ENCODE measurements at regions not wholly inside any gene's neighbourhood (a gene's known extent, or its start where the extent isn't known, plus 50 kb on each side); places are given as distances from the start of the nearest gene placed in this dataset.

DNA sequence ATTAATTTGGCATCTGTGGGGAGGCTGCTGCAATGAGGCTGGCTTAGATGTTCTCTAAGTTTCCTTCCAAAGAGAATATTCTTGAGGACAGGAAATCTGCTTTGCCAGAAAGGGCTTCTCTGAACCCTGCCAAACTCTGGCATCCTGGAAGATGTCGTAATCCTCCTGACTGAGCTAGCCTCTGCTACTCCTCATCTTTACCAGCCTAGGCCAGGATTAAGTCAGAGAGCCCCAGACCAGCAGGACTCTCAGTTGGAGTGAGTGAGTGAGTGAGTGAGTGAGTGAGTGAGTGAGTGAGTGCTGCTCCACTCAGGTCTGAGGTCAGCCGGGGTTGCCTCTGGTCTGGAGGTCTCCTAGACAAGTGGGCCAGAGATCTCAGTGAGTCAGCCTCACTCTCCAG, 104.9 kb upstream of the SOD3 start:
- Histone ChIP-seq H2BK12ac (ENCODE audit: low read length) (no peak overlapping the region), H4K8ac (ENCODE audit: low read depth, low read length) (no peak overlapping the region), H3K4me1 (ENCODE audit: control insufficient read depth in 1 of 2, insufficient read depth in 2 of 2, low read length in 2 of 2) (peaks cover 0 to 7% of the 10 kb centered on the region in 2 experiments), H3K9ac (ENCODE audit: low read length) (no peak overlapping the region), H2BK120ac (ENCODE audit: insufficient read depth, low read length, poor library complexity) (no peak overlapping the region), H3K36me3 (ENCODE audit: control insufficient read depth in 1 of 2, insufficient read depth in 2 of 2, low read length in 2 of 2) (no peaks in the 10 kb centered on the region), H3K4ac (ENCODE audit: low read depth, low read length) (no peak overlapping the region), H3K27ac (ENCODE audit: low read depth, low read length) (no peak overlapping the region), H3K79me1 (ENCODE audit: low read length) (no peaks in the 10 kb centered on the region), H4K12ac (ENCODE audit: low read depth, low read length) (no peak overlapping the region), H3K27me3 (ENCODE audit: insufficient read depth, low read length) (no peaks in the 10 kb centered on the region), H3K14ac (ENCODE audit: low read length) (no peak overlapping the region), H3K9me3 (ENCODE audit: insufficient read depth, low read depth, low read length) (no peaks in the 10 kb centered on the region), H2AFZ (ENCODE audit: insufficient read depth, low read length, poor library complexity) (no peak overlapping the region), H2AK5ac (ENCODE audit: low read length) (no peak overlapping the region), H3K79me2 (ENCODE audit: control insufficient read depth, insufficient read depth, low read length, poor library complexity) (no peaks in the 10 kb centered on the region), H3K4me3 (ENCODE audit: low read depth, low read length) (no peak overlapping the region), H2BK5ac (ENCODE audit: low read depth, low read length, poor library complexity) (no peak overlapping the region), H4K91ac (ENCODE audit: low read depth, low read length) (no peak overlapping the region), H3K4me2 (ENCODE audit: low read length) (no peak overlapping the region), H3K23ac (ENCODE audit: low read length) (no peak overlapping the region), H3K18ac (ENCODE audit: low read length) (no peak overlapping the region)
- no CpG with 5 or more reads among the region's 2 CpGs for WGBS (ENCODE audit: extremely low coverage, insufficient coverage, insufficient read length)
- DNase-seq, result no peak

- Histone ChIP-seq H3K79me2 (ENCODE audit: control insufficient read depth, insufficient read depth, low read length, poor library complexity) (no peaks in the 10 kb centered on the region), H3K4me1 (ENCODE audit: control insufficient read depth in 1 of 2, insufficient read depth in 2 of 2, low read length in 2 of 2) (no peaks in the 10 kb centered on the region), H3K23ac (ENCODE audit: low read length) (no peak overlapping the region), H4K8ac (ENCODE audit: low read depth, low read length) (no peak overlapping the region), H3K36me3 (ENCODE audit: control insufficient read depth in 1 of 2, insufficient read depth in 2 of 2, low read length in 2 of 2) (no peaks in the 10 kb centered on the region), H2BK120ac (ENCODE audit: insufficient read depth, low read length, poor library complexity) (no peak overlapping the region), H3K4me2 (ENCODE audit: low read length) (no peak overlapping the region), H3K18ac (ENCODE audit: low read length) (no peak overlapping the region), H3K27ac (ENCODE audit: low read depth, low read length) (no peak overlapping the region), H2BK5ac (ENCODE audit: low read depth, low read length, poor library complexity) (no peak overlapping the region), H3K9me3 (ENCODE audit: insufficient read depth, low read depth, low read length) (no peaks in the 10 kb centered on the region), H3K14ac (ENCODE audit: low read length) (no peak overlapping the region), H3K4ac (ENCODE audit: low read depth, low read length) (no peak overlapping the region), H2BK12ac (ENCODE audit: low read length) (no peak overlapping the region), H2AK5ac (ENCODE audit: low read length) (no peak overlapping the region), H3K79me1 (ENCODE audit: low read length) (no peaks in the 10 kb centered on the region), H4K91ac (ENCODE audit: low read depth, low read length) (no peak overlapping the region), H2AFZ (ENCODE audit: insufficient read depth, low read length, poor library complexity) (no peak overlapping the region), H3K4me3 (ENCODE audit: low read depth, low read length) (no peak overlapping the region), H4K12ac (ENCODE audit: low read depth, low read length) (no peak overlapping the region), H3K27me3 (ENCODE audit: insufficient read depth, low read length) (no peaks in the 10 kb centered on the region), H3K9ac (ENCODE audit: low read length) (no peak overlapping the region)
- DNase-seq, result no peak
Observed at GRCh38 chr4:24693636-24694035, 101.7 kb upstream of the SOD3 start.

DNA sequence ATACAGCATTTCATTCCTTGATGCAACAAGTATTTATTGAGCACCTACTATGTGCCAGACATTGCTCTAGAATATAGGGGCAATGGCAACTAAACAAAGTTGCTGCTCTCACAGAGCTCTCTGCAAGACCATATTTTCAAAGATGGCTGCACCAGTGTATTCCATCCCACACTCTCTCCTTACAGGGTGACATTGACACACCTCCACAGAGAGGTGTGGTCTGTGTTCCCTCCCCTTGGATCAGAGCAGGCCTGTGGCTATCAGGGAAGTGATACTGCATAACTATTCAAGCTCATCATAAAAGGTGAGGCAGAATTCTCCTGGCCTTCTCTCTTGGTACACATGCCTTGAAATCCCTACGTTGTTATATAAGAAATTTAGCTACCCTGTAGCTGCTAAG, 95.3 kb upstream of the SOD3 start:
- Histone ChIP-seq H3K4me3 (ENCODE audit: low read depth, low read length) (no peak overlapping the region), H2BK5ac (ENCODE audit: low read depth, low read length, poor library complexity) (no peak overlapping the region), H2BK12ac (ENCODE audit: low read length) (no peak overlapping the region), H3K27ac (ENCODE audit: low read depth, low read length) (no peak overlapping the region), H3K4ac (ENCODE audit: low read depth, low read length) (no peak overlapping the region), H3K4me2 (ENCODE audit: low read length) (no peak overlapping the region), H4K12ac (ENCODE audit: low read depth, low read length) (no peak overlapping the region), H3K9me3 (ENCODE audit: insufficient read depth, low read depth, low read length) (no peaks in the 10 kb centered on the region), H3K79me1 (ENCODE audit: low read length) (no peaks in the 10 kb centered on the region), H4K91ac (ENCODE audit: low read depth, low read length) (no peak overlapping the region), H3K9ac (ENCODE audit: low read length) (no peak overlapping the region), H3K4me1 (ENCODE audit: control insufficient read depth in 1 of 2, insufficient read depth in 2 of 2, low read length in 2 of 2) (peaks cover 0 to 7% of the 10 kb centered on the region in 2 experiments), H3K79me2 (ENCODE audit: control insufficient read depth, insufficient read depth, low read length, poor library complexity) (no peaks in the 10 kb centered on the region), H3K23ac (ENCODE audit: low read length) (no peak overlapping the region), H3K36me3 (ENCODE audit: control insufficient read depth in 1 of 2, insufficient read depth in 2 of 2, low read length in 2 of 2) (no peaks in the 10 kb centered on the region), H3K14ac (ENCODE audit: low read length) (no peak overlapping the region), H2AFZ (ENCODE audit: insufficient read depth, low read length, poor library complexity) (no peak overlapping the region), H2AK5ac (ENCODE audit: low read length) (no peak overlapping the region), H3K27me3 (ENCODE audit: insufficient read depth, low read length) (no peaks in the 10 kb centered on the region), H3K18ac (ENCODE audit: low read length) (no peak overlapping the region), H4K8ac (ENCODE audit: low read depth, low read length) (no peak overlapping the region), H2BK120ac (ENCODE audit: insufficient read depth, low read length, poor library complexity) (no peak overlapping the region)
- no CpG with 5 or more reads among the region's 1 CpG for WGBS (ENCODE audit: extremely low coverage, insufficient coverage, insufficient read length)
- no peak for DNase-seq

DNA sequence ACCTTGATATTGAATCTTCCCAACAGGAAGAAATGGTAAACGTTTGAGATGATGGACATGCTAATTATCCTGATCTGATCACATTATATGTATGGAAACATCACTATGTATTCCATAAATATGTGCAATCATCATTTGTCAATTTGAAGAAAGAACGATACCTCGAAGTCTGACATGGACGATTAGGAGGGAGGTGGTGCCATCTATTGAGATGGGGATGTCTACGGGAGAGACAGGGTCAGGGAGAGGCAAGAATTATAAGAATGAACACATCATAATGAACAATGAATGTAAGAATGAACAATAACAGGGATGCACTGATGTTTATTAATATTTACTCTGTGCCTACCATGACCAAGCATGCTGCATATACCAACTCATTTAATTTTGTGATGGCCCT, 93.7 kb upstream of the SOD3 start:
- Histone ChIP-seq H3K4me2 (ENCODE audit: low read length) (no peak overlapping the region), H3K18ac (ENCODE audit: low read length) (no peak overlapping the region), H3K9me3 (ENCODE audit: insufficient read depth, low read depth, low read length) (no peaks in the 10 kb centered on the region), H3K79me1 (ENCODE audit: low read length) (no peaks in the 10 kb centered on the region), H3K4ac (ENCODE audit: low read depth, low read length) (no peak overlapping the region), H3K4me3 (ENCODE audit: low read depth, low read length) (no peak overlapping the region), H4K12ac (ENCODE audit: low read depth, low read length) (no peak overlapping the region), H3K79me2 (ENCODE audit: control insufficient read depth, insufficient read depth, low read length, poor library complexity) (no peaks in the 10 kb centered on the region), H2BK12ac (ENCODE audit: low read length) (no peak overlapping the region), H2BK5ac (ENCODE audit: low read depth, low read length, poor library complexity) (no peak overlapping the region), H3K9ac (ENCODE audit: low read length) (no peak overlapping the region), H4K8ac (ENCODE audit: low read depth, low read length) (no peak overlapping the region), H3K4me1 (ENCODE audit: control insufficient read depth in 1 of 2, insufficient read depth in 2 of 2, low read length in 2 of 2) (peaks cover 6 to 13% of the 10 kb centered on the region in 2 experiments), H2BK120ac (ENCODE audit: insufficient read depth, low read length, poor library complexity) (no peak overlapping the region), H2AFZ (ENCODE audit: insufficient read depth, low read length, poor library complexity) (no peak overlapping the region), H3K36me3 (ENCODE audit: control insufficient read depth in 1 of 2, insufficient read depth in 2 of 2, low read length in 2 of 2) (no peaks in the 10 kb centered on the region), H2AK5ac (ENCODE audit: low read length) (no peak overlapping the region), H3K27me3 (ENCODE audit: insufficient read depth, low read length) (no peaks in the 10 kb centered on the region), H3K23ac (ENCODE audit: low read length) (no peak overlapping the region), H4K91ac (ENCODE audit: low read depth, low read length) (no peak overlapping the region), H3K14ac (ENCODE audit: low read length) (no peak overlapping the region), H3K27ac (ENCODE audit: low read depth, low read length) (no peak overlapping the region)
- DNase-seq, result no peak
- no CpG with 5 or more reads among the region's 5 CpGs for WGBS (ENCODE audit: extremely low coverage, insufficient coverage, insufficient read length)

Data from trophoblast cell (in vitro differentiated cells and primary cell).